ENCODE measurements at regions not wholly inside any gene's neighbourhood (a gene's known extent, or its start where the extent isn't known, plus 50 kb on each side); places are given as distances from the start of the nearest gene placed in this dataset.

DNA sequence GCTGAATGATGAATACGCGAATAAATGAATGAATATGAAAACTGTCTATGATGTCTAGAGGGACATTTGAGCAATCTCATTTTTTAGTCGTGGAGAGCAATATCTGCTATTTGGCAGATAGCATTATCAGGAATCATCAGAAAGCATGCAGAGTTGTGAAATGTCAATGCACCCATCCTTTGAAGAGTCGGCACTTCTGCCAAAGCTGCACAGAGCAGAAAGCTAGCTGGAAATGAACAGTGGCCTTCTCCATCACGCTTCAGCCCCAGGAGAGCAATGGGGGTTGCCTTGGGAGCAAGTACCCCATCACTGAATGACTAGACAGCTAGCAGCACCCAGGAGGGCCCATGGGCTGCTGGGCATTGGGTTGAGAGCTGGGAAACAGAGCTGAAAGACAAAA lies 69.1 kb upstream of the PROK2 start (continued):
- TF ChIP-seq, protein P1, sequence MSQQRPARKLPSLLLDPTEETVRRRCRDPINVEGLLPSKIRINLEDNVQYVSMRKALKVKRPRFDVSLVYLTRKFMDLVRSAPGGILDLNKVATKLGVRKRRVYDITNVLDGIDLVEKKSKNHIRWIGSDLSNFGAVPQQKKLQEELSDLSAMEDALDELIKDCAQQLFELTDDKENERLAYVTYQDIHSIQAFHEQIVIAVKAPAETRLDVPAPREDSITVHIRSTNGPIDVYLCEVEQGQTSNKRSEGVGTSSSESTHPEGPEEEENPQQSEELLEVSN (IDR thresholded peaks at IDR 0.05) = no peak
- TF ChIP-seq EGR1 (IDR thresholded peaks at IDR 0.05; ENCODE audit: borderline replicate concordance, low read depth, low read length) = no peak
- TF ChIP-seq SUZ12 (IDR thresholded peaks at IDR 0.05; ENCODE audit: low read length) = no peak
- TF ChIP-seq NANOG (IDR thresholded peaks at IDR 0.05; ENCODE audit: insufficient read depth, low read depth, low read length, poor library complexity, severe bottlenecking) = no peak
- no peak for TF ChIP-seq POU5F1 (IDR thresholded peaks at IDR 0.05; ENCODE audit: low read depth, low read length)
- no peak for TF ChIP-seq CBX8 (IDR thresholded peaks at IDR 0.05; ENCODE audit: borderline replicate concordance, low read depth, low read length)
- TF ChIP-seq, protein P2, sequence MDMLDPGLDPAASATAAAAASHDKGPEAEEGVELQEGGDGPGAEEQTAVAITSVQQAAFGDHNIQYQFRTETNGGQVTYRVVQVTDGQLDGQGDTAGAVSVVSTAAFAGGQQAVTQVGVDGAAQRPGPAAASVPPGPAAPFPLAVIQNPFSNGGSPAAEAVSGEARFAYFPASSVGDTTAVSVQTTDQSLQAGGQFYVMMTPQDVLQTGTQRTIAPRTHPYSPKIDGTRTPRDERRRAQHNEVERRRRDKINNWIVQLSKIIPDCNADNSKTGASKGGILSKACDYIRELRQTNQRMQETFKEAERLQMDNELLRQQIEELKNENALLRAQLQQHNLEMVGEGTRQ (IDR thresholded peaks at IDR 0.05; ENCODE audit: low read length) = no peak
- no peak for TF ChIP-seq TCF12 (IDR thresholded peaks at IDR 0.05; ENCODE audit: low read depth, low read length)
- TF ChIP-seq BRCA1 (IDR thresholded peaks at IDR 0.05; ENCODE audit: low read depth, low read length) = no peak
- TF ChIP-seq JUN (IDR thresholded peaks at IDR 0.05; ENCODE audit: low read depth, low read length) = no peak
- TF ChIP-seq, protein P3, sequence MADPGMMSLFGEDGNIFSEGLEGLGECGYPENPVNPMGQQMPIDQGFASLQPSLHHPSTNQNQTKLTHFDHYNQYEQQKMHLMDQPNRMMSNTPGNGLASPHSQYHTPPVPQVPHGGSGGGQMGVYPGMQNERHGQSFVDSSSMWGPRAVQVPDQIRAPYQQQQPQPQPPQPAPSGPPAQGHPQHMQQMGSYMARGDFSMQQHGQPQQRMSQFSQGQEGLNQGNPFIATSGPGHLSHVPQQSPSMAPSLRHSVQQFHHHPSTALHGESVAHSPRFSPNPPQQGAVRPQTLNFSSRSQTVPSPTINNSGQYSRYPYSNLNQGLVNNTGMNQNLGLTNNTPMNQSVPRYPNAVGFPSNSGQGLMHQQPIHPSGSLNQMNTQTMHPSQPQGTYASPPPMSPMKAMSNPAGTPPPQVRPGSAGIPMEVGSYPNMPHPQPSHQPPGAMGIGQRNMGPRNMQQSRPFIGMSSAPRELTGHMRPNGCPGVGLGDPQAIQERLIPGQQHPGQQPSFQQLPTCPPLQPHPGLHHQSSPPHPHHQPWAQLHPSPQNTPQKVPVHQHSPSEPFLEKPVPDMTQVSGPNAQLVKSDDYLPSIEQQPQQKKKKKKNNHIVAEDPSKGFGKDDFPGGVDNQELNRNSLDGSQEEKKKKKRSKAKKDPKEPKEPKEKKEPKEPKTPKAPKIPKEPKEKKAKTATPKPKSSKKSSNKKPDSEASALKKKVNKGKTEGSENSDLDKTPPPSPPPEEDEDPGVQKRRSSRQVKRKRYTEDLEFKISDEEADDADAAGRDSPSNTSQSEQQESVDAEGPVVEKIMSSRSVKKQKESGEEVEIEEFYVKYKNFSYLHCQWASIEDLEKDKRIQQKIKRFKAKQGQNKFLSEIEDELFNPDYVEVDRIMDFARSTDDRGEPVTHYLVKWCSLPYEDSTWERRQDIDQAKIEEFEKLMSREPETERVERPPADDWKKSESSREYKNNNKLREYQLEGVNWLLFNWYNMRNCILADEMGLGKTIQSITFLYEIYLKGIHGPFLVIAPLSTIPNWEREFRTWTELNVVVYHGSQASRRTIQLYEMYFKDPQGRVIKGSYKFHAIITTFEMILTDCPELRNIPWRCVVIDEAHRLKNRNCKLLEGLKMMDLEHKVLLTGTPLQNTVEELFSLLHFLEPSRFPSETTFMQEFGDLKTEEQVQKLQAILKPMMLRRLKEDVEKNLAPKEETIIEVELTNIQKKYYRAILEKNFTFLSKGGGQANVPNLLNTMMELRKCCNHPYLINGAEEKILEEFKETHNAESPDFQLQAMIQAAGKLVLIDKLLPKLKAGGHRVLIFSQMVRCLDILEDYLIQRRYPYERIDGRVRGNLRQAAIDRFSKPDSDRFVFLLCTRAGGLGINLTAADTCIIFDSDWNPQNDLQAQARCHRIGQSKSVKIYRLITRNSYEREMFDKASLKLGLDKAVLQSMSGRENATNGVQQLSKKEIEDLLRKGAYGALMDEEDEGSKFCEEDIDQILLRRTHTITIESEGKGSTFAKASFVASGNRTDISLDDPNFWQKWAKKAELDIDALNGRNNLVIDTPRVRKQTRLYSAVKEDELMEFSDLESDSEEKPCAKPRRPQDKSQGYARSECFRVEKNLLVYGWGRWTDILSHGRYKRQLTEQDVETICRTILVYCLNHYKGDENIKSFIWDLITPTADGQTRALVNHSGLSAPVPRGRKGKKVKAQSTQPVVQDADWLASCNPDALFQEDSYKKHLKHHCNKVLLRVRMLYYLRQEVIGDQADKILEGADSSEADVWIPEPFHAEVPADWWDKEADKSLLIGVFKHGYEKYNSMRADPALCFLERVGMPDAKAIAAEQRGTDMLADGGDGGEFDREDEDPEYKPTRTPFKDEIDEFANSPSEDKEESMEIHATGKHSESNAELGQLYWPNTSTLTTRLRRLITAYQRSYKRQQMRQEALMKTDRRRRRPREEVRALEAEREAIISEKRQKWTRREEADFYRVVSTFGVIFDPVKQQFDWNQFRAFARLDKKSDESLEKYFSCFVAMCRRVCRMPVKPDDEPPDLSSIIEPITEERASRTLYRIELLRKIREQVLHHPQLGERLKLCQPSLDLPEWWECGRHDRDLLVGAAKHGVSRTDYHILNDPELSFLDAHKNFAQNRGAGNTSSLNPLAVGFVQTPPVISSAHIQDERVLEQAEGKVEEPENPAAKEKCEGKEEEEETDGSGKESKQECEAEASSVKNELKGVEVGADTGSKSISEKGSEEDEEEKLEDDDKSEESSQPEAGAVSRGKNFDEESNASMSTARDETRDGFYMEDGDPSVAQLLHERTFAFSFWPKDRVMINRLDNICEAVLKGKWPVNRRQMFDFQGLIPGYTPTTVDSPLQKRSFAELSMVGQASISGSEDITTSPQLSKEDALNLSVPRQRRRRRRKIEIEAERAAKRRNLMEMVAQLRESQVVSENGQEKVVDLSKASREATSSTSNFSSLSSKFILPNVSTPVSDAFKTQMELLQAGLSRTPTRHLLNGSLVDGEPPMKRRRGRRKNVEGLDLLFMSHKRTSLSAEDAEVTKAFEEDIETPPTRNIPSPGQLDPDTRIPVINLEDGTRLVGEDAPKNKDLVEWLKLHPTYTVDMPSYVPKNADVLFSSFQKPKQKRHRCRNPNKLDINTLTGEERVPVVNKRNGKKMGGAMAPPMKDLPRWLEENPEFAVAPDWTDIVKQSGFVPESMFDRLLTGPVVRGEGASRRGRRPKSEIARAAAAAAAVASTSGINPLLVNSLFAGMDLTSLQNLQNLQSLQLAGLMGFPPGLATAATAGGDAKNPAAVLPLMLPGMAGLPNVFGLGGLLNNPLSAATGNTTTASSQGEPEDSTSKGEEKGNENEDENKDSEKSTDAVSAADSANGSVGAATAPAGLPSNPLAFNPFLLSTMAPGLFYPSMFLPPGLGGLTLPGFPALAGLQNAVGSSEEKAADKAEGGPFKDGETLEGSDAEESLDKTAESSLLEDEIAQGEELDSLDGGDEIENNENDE (IDR thresholded peaks at IDR 0.05; ENCODE audit: insufficient replicate concordance, low read length) = no peak

Measured in H1 (cell line).